GM21619 (cell line): ENCODE measurements at regions not wholly inside any gene's neighbourhood (a gene's known extent, or its start where the extent isn't known, plus 50 kb on each side); places are given as distances from the start of the nearest gene placed in this dataset.

Source experiments
- ATAC-seq: cut with Tn5 transposase; IDR thresholded peaks from one replicate; pipeline ENCODE4 v1.9.1; 2021; ENCODE audit not compliant: unreplicated experiment

DNA sequence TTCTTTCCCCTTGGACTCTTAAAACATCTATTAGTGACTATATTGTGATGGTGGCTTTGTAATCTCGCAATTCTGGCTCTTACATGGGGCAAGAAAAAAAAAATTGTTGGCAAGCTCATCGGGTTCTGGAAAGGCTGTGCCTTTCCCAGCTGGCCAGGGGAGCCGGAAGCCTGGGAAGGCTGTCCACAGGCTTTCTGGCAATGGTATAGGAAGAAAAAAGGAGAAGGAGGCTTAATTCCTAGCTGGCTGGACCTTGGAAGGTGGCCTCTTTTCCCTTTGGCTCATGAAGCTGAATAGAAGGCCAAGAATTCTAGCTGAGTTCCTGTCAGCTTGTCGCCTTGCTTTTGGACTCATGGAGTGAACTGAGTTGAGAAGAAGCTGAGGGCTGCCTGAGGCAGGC lies 243.5 kb upstream of the SEMA6D start:
- no peak for ATAC-seq

DNA sequence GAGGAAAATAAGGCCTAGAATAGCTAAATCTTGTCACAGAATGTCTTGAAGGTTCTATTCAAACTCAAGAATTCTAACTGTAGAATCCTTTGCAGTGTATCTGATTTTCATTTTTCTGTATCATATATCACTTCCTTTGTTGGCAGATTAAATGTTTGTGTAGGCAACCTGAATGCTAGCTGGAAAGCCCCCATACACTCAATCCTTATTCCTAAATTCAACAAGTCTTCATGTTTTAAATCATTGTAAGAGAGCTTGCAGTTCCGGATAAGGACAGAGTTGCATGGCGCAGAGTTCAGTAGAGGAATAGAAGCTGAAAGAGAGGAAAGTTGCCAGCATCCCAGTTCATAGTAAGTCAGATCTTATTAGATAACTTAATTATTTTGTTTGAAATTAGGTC lies 242.0 kb upstream of the SEMA6D start:
- no peak for ATAC-seq

DNA sequence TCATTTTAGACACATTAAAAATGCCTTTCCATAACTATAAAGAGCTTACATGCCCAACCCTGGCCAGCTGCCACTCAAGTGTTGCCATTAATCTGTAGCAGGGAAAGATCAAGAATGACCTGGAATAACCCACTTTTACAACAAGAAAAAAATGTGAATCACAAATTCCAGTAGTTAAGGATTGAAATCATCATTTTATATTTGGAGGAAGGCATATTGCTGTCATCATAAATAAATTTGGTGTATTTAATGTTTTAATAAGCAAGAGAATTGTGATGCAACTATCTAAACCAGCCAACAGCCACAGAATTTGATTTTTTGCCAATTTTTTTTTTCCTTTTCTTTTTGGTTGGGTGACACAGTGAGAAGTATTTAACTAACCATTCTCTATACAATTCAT lies 240.0 kb upstream of the SEMA6D start:
- ATAC-seq = no peak

DNA sequence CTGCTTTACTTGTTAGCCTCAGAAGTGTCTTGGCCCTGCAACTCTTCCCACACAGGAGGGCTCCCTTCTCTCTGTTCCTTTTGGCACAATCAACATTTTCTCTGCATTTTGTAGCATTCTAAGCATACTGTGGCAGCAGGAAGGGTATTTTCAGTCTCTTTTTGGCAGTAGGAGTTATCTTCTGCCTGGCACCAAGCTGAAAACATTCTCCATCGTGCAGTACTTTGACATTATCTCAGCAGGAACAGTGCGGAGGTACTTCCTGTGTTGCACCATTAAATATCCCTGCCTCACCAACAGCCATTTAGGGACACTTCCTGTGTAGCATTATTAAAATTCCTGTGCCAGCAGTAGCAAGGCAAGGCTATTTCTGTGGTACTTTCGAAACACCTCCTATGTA lies 233.2 kb upstream of the SEMA6D start:
- ATAC-seq = no peak

DNA sequence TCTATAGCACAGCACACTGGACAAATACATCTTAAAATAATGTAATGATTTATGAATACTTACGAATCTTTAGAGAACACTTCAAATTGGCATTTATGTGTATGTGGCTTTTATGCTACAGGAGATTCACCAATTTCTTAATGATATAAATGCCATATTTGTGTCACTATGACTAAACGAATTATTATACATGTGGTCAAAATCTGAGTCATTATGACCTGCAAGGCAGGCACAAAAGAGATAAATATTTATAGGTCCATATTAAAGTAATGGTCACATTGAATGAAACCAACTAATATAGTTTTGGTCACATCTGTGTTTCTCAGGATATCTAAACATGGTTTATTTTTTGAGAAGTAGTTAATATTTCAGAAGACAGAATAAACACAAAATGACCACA lies 232.3 kb upstream of the SEMA6D start:
- no peak for ATAC-seq

DNA sequence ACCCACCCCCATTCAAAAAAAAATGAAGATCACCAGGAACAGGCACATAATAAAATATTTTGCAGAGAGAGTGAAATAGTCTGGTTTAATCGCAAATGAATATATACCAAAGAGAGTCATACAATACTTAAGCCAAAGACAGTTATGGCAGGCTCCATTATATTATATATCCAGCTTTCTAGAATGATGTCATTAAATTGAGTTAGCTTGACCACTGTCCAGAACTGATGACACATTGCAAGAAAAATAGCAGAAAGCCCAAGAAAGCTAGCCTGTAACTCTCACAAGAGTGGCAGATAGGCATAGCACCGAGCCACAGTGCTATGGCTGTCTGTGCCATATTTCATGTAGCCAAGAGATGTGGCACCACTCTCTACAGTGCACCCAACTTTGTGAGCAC lies 231.9 kb upstream of the SEMA6D start:
- no peak for ATAC-seq

DNA sequence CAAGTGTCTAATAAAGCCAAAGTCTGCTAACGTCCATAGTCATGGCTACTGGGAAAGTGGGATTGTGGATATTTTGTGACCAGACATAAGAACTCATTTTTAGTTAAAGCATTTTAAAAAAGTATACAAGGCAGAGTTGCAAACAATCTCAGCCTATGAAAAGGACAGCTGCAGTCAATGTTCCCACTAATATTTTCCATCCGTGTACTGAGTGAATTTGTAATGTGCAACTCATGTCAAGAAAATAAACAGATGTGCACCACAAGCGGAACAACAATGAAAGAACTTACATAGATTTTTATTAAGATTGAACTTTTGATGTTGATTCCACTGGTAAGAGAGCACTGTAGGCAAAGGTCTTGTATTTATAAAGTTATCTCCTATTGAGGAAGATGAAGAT lies 231.3 kb upstream of the SEMA6D start:
- no peak for ATAC-seq

DNA sequence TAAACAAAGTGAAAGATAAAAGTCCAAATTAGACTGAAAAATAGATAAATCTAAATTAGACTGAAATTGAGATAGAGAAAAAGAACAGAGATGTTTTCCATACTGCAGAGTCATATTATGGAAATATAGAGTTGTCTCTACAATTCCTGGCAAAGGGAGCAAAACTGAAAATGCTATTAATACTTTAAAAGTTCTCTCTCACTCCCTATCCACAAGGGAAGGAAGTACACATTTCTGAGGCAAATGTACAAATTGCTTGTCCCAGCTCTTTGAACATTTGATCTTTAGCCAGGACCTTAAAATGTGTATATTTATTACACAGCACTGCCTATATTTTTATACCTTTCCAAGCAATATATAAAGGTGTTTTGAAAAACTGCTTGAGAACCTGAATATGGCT lies 225.1 kb upstream of the SEMA6D start:
- ATAC-seq = no peak

DNA sequence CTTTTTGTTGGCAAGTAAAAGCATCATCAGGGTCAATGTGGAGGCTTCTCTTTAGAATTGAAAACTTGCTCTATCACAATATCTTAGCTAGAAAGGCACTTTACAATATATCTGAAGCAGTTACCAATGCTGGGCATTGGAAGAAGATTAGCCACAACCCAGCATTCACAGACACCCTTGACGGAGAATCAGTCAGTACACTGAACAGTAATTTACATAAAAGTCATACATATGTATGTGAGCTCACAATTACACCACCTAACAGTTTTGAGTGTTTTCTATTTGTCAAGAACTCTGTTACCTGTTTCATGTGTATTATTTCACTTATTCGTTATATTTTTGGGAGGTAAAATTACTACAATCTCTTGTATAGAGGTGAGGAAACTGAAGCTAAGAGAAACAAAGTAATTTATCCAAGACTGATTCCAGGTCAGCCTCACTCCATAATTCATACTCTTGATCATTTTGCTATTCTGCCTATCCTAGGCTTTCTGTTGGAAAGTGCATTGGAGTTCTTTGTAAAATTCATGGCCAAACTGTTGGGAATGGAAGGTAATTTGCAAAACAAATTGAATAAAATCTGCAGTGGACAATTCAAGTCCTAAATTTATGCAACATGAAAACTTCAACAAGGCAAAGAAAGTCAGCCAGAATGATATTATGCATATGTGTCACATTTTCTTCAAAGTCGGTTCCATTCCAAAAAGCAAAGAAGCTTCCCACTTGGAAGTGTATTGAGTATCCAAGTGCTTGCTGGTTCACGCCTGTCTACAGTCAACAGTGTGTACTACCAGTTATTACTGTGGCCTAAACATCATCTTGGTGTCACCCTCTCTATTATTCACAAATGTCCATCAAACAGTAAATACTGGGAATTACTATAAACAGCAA lies 223.7 kb upstream of the SEMA6D start:
- no peak for ATAC-seq

DNA sequence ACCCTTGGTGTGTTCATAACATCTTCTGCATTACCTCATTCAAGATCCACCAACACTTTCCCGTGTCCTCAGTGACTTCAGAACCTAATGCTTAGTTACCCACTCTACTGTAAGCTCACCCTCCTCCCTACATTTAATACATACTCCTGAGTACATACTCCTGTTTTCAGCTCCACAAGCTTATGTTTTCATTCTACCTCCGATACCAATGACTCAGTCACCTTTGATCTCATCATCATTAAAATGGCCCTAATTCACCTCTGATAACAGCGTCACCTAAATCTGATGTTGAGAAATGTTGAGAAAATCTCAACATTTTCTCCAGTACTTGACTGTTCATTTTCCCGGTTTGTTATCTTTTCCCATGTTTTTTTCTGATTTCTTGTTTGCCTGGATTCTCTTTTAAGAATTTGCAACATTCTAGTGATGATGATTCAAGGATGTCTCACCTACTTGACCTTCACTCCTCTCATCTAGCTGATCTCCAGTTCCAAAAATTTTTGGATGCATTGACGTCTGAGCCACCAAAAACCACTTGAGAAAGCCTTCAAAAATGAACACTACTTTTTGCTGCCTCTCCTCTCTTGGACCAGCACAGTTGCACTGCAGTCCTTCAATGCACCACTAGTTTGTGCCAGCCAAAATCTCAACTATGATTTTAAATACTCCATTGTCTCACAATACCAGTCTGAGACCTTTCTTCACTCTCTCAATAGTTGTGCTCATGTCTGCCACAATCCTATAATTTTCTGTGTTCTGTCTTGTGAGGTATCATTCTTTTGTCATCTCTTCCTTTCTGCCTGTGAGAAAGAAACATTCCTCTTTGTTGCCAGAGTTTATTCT lies 220.7 kb upstream of the SEMA6D start:
- ATAC-seq = no peak

DNA sequence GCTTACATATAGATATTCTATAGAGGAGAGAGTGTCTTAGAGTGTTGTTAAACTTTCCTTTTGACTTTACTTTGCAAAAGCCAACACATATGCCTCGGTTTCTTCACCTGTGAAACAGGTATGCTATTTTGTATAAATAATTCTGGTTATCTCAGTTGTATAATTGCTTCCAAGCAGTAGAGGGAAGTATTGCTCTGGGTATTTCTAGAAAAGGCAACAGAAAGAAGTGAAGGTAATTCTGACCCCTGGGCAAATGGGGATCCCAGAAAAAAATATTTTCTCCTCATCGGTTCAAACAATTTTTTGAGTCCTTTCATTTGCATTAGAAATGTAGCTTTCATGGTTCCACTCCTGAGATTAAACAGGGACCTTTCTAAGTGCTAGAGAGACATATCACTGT lies 216.5 kb upstream of the SEMA6D start:
- ATAC-seq = no peak

DNA sequence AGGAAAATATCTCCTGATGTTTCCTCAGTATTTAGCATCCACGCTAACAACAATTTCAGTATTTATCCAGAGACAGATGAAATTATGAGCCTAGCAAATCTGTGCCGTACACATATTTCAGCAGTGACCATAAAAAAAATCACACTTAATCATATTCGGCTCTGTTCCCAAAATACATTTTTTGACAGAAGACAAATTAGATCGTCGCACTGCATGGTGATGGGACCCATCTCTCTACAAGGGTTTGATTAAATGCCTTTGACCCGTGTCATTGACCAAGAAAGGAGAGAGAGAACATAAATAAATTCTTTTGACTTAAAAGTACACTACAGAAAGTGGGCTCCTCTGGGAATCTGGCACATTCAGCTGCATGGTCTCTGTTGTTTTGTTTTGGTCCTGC lies 215.3 kb upstream of the SEMA6D start:
- no peak for ATAC-seq

DNA sequence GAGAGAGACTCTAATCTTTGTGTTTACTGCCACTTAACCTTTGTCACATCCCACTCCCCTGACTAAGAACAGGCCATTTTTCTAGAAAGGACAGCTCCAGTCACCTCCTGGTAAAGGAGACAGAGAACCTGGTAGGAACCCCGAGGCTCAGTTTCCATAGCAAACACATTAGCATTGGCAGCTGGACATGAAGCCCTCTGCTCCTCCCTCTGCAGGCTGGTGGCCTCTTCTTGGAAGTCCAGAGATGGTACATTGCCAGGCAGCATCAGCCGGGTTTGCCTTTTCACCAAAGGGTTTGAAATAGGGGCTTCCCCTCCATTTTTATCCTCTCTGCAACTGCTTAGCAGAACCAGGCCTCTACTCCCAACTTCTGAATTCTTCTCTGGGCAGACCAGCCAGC lies 213.4 kb upstream of the SEMA6D start:
- no peak for ATAC-seq

DNA sequence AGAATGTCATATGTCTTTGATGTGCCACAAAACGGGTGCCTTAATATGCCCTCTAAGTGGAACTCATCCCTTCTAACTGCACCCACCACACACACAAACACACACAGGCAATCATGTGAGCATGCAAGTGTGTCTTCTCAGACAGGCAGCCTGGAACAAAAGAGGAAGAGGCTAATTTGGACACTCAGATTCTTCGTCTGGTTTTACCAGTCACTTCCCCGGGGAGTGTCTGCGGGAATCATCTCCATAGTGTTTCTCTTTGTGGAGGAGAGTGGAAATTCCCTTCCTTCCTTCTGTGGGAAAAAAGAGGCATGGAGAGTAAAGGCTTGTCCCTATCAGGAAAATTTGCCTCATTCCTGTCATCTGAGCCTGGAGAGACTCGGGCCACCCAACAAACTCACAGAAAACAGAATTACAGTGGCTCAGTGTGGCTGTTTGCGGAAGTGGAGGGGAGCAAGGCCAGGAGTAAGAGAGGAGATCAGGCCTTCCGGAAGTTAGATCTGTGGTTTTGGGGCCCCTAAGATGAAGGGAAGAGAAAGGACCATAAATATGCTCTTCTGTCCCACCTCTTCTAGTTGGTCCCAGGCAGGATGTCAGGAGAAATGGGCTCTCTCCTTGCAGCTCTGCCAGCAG lies 212.6 kb upstream of the SEMA6D start:
- no peak for ATAC-seq

DNA sequence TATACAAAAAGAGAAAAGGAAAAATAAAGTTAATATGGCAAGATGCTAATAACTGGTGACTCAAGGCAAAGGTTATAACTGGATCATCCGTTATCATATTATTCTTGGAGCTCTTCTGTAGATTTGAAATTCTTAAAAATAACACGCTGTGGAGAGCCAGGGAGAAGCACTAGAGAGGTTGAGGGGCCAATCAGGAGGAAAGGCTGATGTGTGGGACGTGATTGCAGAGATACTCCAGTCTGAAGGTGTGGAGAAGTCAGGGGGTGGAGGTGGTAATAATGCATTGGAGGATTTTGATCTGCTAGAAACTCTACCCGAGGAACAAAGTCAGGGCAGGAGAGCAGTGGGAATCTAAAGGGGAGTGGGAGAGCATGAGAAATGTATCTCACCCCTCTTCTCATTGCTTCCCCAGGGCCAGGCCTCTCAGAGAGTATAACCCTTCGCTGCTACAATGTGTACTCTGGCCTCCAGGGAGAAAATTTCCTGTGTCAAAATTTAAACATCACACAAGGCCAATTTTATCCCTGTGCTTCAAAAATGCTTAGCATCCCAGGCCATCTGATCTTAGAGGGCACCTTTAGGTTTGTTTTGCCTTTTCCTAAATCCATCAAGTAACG lies 211.5 kb upstream of the SEMA6D start:
- ATAC-seq = no peak

DNA sequence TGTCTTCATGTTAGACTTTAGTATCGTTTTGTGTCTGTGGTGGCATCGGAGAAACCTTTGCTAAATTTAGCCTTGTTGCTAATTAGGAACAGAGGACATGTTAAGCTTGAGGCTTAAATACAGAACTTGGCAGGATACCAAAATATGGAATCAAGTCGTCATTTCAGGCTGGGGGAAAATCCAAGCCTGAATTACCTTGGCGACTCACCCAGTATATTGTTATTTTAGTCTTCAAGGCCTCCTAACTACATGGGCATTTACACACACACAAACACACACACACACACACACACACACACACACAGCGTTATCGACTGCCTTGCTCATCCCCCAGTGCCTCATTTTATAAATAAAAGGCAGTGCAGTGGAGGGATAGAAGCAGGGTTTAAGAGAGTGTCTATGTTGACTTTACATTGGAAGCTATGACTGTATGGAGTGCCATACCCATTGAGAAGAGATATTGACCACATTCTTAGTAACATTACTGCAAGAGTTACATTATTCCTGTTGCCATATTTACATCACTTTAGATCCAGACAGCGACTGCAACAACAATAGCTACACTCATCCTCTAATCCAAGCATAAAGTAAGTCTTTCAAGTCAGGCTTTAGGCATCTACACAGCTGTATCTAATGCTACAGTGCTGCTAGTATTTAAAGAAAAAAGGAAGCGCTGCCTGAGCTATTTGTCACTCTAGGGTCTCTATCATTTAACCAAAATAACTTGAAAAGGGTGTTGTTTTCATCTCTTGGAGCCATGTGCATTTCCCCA lies 210.8 kb upstream of the SEMA6D start:
- ATAC-seq = no peak

DNA sequence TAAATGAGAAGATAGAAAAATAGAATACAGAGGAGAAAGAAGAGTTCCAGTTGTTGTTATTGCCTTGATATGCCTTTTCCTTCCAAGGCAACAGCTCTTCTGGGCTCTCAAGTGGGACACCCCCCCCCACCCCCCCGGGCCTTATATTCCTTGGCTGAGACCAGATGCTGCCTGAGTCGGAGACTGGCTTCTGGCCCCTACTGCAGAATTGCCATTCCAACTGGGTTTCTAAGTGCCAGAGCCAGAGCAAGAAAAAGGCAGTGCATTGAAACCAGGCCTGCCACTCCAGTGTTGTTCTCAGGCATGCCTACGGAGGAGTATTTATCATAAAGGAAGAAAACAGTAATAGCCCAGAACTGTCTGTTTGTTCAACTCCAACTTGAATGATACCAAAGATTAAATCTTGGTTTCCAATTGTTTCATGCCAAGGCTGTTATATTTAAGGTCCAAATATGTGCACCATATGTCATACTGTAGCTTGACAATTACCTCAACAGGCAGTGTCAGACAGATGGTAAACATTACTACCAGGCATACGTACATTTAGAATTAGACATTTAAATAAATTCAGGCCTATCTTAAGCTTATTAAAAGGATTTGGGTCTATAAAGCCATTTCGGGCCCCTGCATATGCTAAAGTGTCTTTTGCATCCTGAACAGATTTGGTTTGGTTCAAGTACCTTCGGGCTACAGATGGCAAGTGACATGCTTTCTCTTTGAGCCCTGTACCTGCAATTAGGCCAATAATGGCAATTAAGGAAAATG lies 209.9 kb upstream of the SEMA6D start:
- no peak for ATAC-seq

DNA sequence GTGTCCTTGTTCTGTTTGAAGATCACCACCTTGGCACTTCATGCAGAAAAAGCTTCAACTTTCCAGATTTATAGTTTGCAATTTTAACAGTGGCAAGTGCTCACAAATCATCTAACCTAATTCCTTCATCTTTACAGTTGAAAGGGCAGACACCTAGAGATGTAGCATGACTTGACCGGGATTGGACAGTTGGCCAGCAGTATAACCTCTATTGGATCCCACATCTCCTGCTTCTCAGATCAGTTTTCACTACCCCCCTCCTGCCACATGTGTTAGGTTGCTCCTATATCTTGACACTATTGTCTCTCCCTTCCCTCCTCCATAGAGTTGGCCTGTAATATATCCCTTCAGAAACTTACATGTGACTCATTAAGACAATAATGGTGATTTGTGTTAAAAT lies 206.0 kb upstream of the SEMA6D start:
- no peak for ATAC-seq

DNA sequence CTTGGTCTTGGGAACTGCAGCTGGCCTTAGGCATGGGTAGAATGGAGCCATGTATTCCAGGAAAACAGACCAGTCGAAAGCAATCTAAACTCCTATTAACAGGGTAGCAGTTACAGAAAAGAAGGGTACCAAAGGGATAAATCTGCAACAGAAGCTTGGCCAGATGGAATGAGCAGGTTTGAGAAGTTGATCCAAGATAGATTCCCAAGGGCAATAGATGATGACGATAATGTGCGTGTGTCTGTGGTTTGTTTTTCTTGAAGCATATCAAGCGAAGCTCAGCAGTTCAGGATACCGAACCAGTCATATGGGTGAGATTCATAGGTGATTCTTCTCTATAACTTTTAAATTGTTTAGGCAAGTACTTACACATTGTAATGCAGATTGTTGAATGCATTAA lies 203.8 kb upstream of the SEMA6D start:
- ATAC-seq = no peak

DNA sequence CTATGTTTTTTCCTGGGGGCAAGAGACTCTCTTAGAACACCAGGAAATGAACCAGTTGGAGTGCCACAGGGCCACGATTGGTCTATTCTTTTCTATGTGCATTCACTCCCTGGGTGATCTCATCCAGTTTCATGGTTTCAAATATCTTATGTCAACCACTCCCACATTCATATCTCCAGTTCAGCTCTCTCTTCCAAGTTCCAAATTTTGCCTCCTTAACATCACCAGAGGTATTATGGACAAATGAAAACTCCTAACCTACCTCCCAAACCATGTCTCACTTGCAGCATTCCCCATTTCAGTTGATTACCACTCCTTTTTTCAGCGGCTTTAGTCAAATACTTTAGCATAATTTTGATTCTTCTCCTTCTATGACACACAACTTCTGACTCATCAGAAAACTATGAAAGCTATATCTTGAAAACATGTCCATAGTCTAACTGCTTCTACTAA lies 203.1 kb upstream of the SEMA6D start:
- ATAC-seq = no peak
